Memory B cell (primary cell): ENCODE measurements at regions not wholly inside any gene's neighbourhood (a gene's known extent, or its start where the extent isn't known, plus 50 kb on each side); places are given as distances from the start of the nearest gene placed in this dataset.
"Not testable (repeated sequence)": the region's sequence is repeated elsewhere in the genome, so short reads cannot be mapped to it uniquely, and the experiment has no call there.

Experiments
- ATAC-seq: fragments of 150-1000 bp; cut with Tn5 transposase; 2 replicates; pipeline ENCODE4 v1.10.0; 2021; ENCODE audit warnings: low read depth, mild to moderate bottlenecking, moderate library complexity
- DNase-seq, 2 donors: peaks; one replicate each; pipeline ENCODE4 v3.0.0; 2022; ENCODE audit warnings: low spot score in 2 of 2
- H3K27ac Mint-ChIP-seq: one replicate; pipeline ENCODE4 v1.8.0; 2022; ENCODE audit warnings: mild to moderate bottlenecking, moderate library complexity, mixed read lengths
- H3K27me3 Mint-ChIP-seq: one replicate; pipeline ENCODE4 v1.8.0; 2022; ENCODE audit warnings: mixed read lengths
- H3K36me3 Mint-ChIP-seq: one replicate; pipeline ENCODE4 v1.8.0; 2022; ENCODE audit warnings: mild to moderate bottlenecking, mixed read lengths
- H3K4me1 Mint-ChIP-seq: one replicate; pipeline ENCODE4 v1.8.0; 2022; ENCODE audit warnings: mixed read lengths
- H3K4me3 Mint-ChIP-seq: one replicate; pipeline ENCODE4 v1.8.0; 2022; ENCODE audit warnings: mild to moderate bottlenecking, moderate library complexity, mixed read lengths
- H3K9me3 Mint-ChIP-seq: one replicate; pipeline ENCODE4 v1.8.0; 2022; ENCODE audit warnings: mixed read lengths

DNA sequence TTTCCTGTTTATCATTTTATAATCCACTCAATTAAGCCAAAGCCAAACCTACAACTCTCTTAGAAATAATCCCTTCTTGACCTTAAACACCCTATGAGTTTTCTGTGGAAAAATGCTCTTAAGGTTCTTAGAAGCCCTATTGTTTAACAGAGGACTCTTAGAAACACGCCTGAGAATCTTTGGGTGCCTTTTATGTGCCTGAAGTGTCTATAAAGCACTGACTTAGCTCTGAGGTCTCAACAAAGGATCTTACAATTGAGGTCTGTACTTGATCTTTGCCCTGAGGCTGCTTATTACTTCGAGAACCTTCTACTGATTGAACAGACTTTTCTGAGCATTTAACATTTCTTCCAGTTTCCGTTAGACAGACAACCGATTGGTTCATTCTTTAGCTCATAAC lies 353.3 kb upstream of the SORCS1 start:
- no peak for DNase-seq
- Mint-ChIP-seq H3K27me3 (no peaks in the 10 kb centered on the region), H3K4me3 (no peak overlapping the region), H3K36me3 (no peaks in the 10 kb centered on the region), H3K27ac (no peak overlapping the region), H3K4me1 (peaks cover 2% of the 10 kb centered on the region), H3K9me3 (peaks cover 3% of the 10 kb centered on the region)
- ATAC-seq, result no peak

DNA sequence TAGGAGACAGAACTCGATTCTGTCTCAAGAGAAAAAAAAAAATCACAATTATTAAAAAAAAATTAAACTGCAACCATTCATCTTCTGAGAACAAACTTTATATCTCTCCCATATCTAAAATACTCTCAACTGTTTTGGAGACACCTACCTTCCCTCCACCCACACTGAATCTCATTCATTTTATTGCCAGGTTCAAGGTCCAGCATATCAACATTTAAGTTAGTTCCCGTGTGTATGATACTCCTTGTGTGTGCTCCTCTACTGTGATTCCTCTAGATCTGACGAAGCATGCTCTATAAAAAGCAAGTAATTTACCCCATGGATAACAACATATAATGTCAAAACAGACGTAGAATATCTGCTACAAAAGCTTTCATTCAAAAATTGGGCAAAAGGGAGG lies 351.8 kb upstream of the SORCS1 start:
- ATAC-seq, result no peak
- no peaks in the 10 kb centered on the region for H3K36me3 Mint-ChIP-seq
- H3K27me3 Mint-ChIP-seq, result no peaks in the 10 kb centered on the region
- DNase-seq, result no peak
- no peak overlapping the region for H3K4me3 Mint-ChIP-seq
- H3K9me3 Mint-ChIP-seq, result peaks cover 3% of the 10 kb centered on the region
- peaks cover 2% of the 10 kb centered on the region for H3K4me1 Mint-ChIP-seq
- no peak overlapping the region for H3K27ac Mint-ChIP-seq

GRCh38 chr10:107504011-107504410 lies 339.5 kb upstream of the SORCS1 start:
- not testable (repeated sequence) for H3K27ac Mint-ChIP-seq, H3K36me3 Mint-ChIP-seq, DNase-seq, H3K27me3 Mint-ChIP-seq, H3K4me1 Mint-ChIP-seq, H3K9me3 Mint-ChIP-seq, ATAC-seq, H3K4me3 Mint-ChIP-seq

GRCh38 chr10:107502229-107502985 lies 337.9 kb upstream of the SORCS1 start:
- H3K9me3 Mint-ChIP-seq, result peaks cover 4% of the 10 kb centered on the region
- DNase-seq (no peak), ATAC-seq (no peak)
- no peak overlapping the region for H3K27ac Mint-ChIP-seq
- H3K4me3 Mint-ChIP-seq, result no peak overlapping the region
- no peaks in the 10 kb centered on the region for H3K27me3 Mint-ChIP-seq
- no peaks in the 10 kb centered on the region for H3K4me1 Mint-ChIP-seq
- H3K36me3 Mint-ChIP-seq, result peaks cover 2% of the 10 kb centered on the region

DNA sequence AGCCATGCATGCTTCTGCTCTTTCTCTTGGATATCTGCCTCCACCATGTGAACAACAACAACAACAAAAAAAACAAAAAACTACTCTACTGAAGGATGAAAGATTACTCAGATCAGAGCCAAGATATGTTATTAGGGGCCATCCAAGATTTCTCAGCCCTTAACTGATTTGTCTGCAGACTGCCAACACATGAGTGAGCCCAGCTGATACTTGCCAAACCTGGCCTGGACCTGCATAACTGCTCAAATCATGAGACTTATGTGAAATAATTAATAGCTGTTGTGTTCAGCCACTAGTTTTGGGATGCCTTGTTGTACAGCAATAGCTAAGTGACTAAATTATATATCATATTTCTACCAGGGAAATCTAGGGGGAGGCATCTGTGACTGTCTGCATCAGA lies 334.5 kb upstream of the SORCS1 start:
- no peak overlapping the region for H3K27ac Mint-ChIP-seq

GRCh38 chr10:107497024-107497423 lies 332.5 kb upstream of the SORCS1 start:
- H3K36me3 Mint-ChIP-seq, result no peaks in the 10 kb centered on the region
- H3K4me3 Mint-ChIP-seq, result no peak overlapping the region
- H3K9me3 Mint-ChIP-seq, result no peaks in the 10 kb centered on the region
- no peak overlapping the region for H3K27ac Mint-ChIP-seq
- H3K4me1 Mint-ChIP-seq, result no peaks in the 10 kb centered on the region
- DNase-seq (no peak), ATAC-seq (no peak)
- no peaks in the 10 kb centered on the region for H3K27me3 Mint-ChIP-seq

More for the DNA sequence above, 334.5 kb upstream of the SORCS1 start:
- ATAC-seq (no peak), DNase-seq (no peak)
- peaks cover 2% of the 10 kb centered on the region for H3K36me3 Mint-ChIP-seq
- no peaks in the 10 kb centered on the region for H3K27me3 Mint-ChIP-seq
- peaks cover 2% of the 10 kb centered on the region for H3K9me3 Mint-ChIP-seq
- no peak overlapping the region for H3K4me3 Mint-ChIP-seq
- H3K4me1 Mint-ChIP-seq, result no peaks in the 10 kb centered on the region

- Mint-ChIP-seq H3K27ac (no peak overlapping the region), H3K4me3 (no peak overlapping the region), H3K4me1 (no peaks in the 10 kb centered on the region), H3K36me3 (no peaks in the 10 kb centered on the region), H3K27me3 (no peaks in the 10 kb centered on the region), H3K9me3 (no peaks in the 10 kb centered on the region)
- ATAC-seq (no peak), DNase-seq (no peak)
Measured at GRCh38 chr10:107496594-107496993, 332.1 kb upstream of the SORCS1 start.

DNA sequence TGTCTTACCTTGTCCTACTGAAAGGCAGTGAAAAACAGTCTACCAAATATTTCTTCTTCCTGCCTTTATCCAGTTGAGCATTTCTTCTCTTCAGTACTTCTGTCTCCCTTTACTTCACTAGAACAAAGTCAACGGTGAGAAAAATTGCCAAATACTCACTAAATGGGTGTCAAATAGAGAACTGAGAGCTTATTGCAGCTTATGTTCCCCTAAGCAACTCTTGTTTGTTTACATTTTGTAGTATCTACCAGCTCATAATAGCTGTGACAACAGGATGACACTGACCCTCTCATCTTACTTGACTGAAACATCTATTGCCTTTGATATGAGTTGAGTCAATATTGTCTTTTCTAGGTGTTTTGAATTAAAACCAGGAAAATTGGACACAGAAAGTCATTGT lies 327.9 kb upstream of the SORCS1 start:
- no peak for ATAC-seq
- no peak for DNase-seq
- Mint-ChIP-seq H3K9me3 (no peaks in the 10 kb centered on the region), H3K27me3 (no peaks in the 10 kb centered on the region), H3K4me3 (no peak overlapping the region), H3K36me3 (no peaks in the 10 kb centered on the region), H3K27ac (no peak overlapping the region), H3K4me1 (no peaks in the 10 kb centered on the region)

GRCh38 chr10:107490389-107490788 lies 325.9 kb upstream of the SORCS1 start:
- H3K27me3 Mint-ChIP-seq, result no peaks in the 10 kb centered on the region
- H3K4me1 Mint-ChIP-seq, result no peaks in the 10 kb centered on the region
- H3K27ac Mint-ChIP-seq, result no peak overlapping the region
- DNase-seq, result no peak
- H3K4me3 Mint-ChIP-seq, result no peak overlapping the region
- no peak for ATAC-seq
- H3K36me3 Mint-ChIP-seq, result no peaks in the 10 kb centered on the region
- H3K9me3 Mint-ChIP-seq, result no peaks in the 10 kb centered on the region

GRCh38 chr10:107487284-107487683 lies 322.8 kb upstream of the SORCS1 start:
- Mint-ChIP-seq H3K4me3 (no peak overlapping the region), H3K27ac (no peak overlapping the region), H3K9me3 (peaks cover 3% of the 10 kb centered on the region), H3K36me3 (no peaks in the 10 kb centered on the region), H3K4me1 (no peaks in the 10 kb centered on the region), H3K27me3 (no peaks in the 10 kb centered on the region)
- ATAC-seq (no peak), DNase-seq (no peak)

GRCh38 chr10:107485019-107485418 lies 320.5 kb upstream of the SORCS1 start:
- no peaks in the 10 kb centered on the region for H3K27me3 Mint-ChIP-seq
- H3K27ac Mint-ChIP-seq, result no peak overlapping the region
- H3K4me1 Mint-ChIP-seq, result no peaks in the 10 kb centered on the region
- ATAC-seq (no peak), DNase-seq (no peak)
- peaks cover 3% of the 10 kb centered on the region for H3K9me3 Mint-ChIP-seq
- H3K36me3 Mint-ChIP-seq, result no peaks in the 10 kb centered on the region
- H3K4me3 Mint-ChIP-seq, result no peak overlapping the region

DNA sequence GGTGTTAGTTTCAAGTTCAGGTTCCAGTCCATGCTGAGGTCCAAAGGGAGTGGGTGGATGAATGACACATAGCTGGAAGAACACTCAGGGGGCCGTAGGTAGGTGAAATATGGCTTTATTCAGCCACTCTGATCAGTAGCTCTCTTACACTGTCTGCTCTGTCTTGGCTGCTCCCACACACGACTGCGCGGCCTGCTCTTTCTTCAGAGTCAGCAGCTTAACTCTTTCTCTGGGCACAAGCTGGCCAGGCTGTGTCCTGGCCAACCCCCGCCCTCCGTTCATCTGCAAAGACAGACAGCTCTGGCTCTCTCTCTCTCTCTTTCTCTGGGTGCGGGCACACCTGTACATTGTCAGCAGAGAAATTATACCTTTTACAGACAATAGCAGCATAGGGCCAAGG lies 317.4 kb upstream of the SORCS1 start:
- Mint-ChIP-seq H3K36me3 (no peaks in the 10 kb centered on the region), H3K27me3 (no peaks in the 10 kb centered on the region), H3K9me3 (peaks cover 3% of the 10 kb centered on the region), H3K4me1 (peaks cover 14% of the 10 kb centered on the region), H3K4me3 (no peak overlapping the region), H3K27ac (no peak overlapping the region)
- DNase-seq (no peak), ATAC-seq (no peak)

- Mint-ChIP-seq H3K27ac (no peak overlapping the region), H3K9me3 (peaks cover 3% of the 10 kb centered on the region), H3K36me3 (no peaks in the 10 kb centered on the region), H3K4me3 (no peak overlapping the region), H3K27me3 (no peaks in the 10 kb centered on the region), H3K4me1 (peaks cover 17% of the 10 kb centered on the region)
- DNase-seq (no peak), ATAC-seq (no peak)
Measured at GRCh38 chr10:107481224-107481623, 316.7 kb upstream of the SORCS1 start.

DNA sequence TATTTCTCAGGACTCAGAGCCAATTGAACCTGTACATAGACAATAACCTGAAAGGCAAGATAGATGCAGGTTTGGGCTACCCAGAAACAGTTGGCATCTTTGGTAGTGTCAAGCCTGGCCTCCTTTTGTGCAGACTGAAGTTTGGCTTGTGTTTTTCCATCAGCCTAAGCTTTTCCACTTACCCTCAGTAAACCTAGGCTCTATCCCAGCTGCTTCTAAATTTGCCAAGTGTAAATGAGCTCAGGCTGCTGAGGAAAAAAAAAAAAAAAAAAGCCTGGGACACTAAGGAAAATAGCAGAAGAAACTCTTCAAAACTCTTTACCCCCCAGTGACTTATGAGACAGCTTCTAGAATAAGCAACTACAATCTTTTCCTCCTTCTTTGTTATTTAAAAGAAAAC lies 316.3 kb upstream of the SORCS1 start:
- ATAC-seq, result no peak

DNA sequence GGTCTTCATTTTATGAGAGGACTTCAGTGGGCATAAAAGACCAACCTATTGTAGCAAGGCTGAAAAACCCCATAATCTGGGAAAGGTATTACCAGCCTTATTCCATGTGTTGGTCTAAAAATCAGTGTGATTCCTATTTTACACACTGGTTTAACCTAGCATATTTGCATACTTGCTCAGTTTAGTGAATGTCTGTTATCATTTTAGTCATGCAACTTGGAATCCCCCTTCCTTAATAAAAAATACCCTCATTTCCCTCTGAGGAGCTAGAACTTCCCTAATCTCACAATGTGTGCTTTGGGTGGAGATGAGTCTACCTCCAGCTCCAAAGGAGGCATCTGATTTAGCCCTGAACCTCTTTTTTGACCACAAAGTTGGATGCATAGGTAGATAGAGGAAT lies 312.8 kb upstream of the SORCS1 start:
- Mint-ChIP-seq H3K4me1 (peaks cover 20% of the 10 kb centered on the region), H3K4me3 (peak overlapping the region; percentile 51), H3K27ac (peak overlapping the region; percentile 78), H3K27me3 (no peaks in the 10 kb centered on the region), H3K36me3 (no peaks in the 10 kb centered on the region), H3K9me3 (no peaks in the 10 kb centered on the region)
- ATAC-seq (peak; percentile 88), DNase-seq (no peak)

More for the DNA sequence above, 316.3 kb upstream of the SORCS1 start:
- H3K27ac Mint-ChIP-seq, result no peak overlapping the region
- no peak for DNase-seq
- H3K9me3 Mint-ChIP-seq, result peaks cover 3% of the 10 kb centered on the region
- H3K4me3 Mint-ChIP-seq, result no peak overlapping the region
- H3K36me3 Mint-ChIP-seq, result no peaks in the 10 kb centered on the region
- H3K4me1 Mint-ChIP-seq, result peaks cover 20% of the 10 kb centered on the region
- no peaks in the 10 kb centered on the region for H3K27me3 Mint-ChIP-seq
